ENCODE measurements at regions not wholly inside any gene's neighbourhood (a gene's known extent, or its start where the extent isn't known, plus 50 kb on each side); places are given as distances from the start of the nearest gene placed in this dataset.
"Not testable (repeated sequence)": the region's sequence is repeated elsewhere in the genome, so short reads cannot be mapped to it uniquely, and the experiment has no call there.

- not testable (repeated sequence) for TF ChIP-seq EZH2 (IDR thresholded peaks at IDR 0.05; ENCODE audit: borderline replicate concordance, insufficient read depth, low read depth, low read length, poor library complexity, severe bottlenecking)
- TF ChIP-seq, protein P1, sequence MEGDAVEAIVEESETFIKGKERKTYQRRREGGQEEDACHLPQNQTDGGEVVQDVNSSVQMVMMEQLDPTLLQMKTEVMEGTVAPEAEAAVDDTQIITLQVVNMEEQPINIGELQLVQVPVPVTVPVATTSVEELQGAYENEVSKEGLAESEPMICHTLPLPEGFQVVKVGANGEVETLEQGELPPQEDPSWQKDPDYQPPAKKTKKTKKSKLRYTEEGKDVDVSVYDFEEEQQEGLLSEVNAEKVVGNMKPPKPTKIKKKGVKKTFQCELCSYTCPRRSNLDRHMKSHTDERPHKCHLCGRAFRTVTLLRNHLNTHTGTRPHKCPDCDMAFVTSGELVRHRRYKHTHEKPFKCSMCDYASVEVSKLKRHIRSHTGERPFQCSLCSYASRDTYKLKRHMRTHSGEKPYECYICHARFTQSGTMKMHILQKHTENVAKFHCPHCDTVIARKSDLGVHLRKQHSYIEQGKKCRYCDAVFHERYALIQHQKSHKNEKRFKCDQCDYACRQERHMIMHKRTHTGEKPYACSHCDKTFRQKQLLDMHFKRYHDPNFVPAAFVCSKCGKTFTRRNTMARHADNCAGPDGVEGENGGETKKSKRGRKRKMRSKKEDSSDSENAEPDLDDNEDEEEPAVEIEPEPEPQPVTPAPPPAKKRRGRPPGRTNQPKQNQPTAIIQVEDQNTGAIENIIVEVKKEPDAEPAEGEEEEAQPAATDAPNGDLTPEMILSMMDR (IDR thresholded peaks at IDR 0.05) = not testable (repeated sequence)
Measured at GRCh38 chr10:53025765-53026164, 253.2 kb upstream of the MBL2 start.

All from B cell (primary cell).